ENCODE measurements at regions not wholly inside any gene's neighbourhood (a gene's known extent, or its start where the extent isn't known, plus 50 kb on each side); places are given as distances from the start of the nearest gene placed in this dataset.
"Not testable (repeated sequence)": the region's sequence is repeated elsewhere in the genome, so short reads cannot be mapped to it uniquely, and the experiment has no call there.

DNA sequence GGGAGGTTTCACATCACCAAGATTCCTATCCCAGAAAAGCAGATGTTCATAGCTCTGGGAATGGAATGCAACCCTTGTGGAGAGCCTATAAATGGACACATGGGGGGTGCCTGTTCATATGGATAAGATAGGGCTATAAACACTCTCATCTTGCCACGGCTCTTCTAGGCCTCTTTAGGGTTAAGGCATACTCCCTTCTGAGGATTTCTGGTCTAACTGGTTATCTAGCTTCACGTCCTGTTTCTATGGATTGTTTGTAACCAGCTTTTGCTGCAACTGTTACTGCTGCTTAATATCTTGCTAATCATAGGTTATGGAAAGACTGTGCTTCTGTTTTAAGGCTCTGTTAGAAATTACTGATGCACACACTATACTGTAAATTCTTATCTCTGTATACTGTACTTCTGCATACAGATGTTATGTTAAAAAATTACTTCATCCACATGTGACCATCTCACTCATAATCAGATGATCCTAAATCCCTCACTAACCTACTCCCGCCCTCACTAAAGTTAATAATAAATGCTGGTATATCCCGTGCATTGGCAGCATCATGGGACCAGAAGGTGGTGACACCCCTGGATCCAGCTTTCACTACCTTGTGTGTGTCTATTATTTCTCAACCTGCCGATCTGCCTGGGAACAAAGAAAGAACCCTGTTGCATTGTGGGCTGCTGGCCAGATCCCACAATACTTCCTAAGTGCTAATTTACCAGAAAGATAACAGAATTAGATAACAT is 68.7 kb downstream of the PRKAB2 start:
- DNase-seq, result not testable (repeated sequence)

DNA sequence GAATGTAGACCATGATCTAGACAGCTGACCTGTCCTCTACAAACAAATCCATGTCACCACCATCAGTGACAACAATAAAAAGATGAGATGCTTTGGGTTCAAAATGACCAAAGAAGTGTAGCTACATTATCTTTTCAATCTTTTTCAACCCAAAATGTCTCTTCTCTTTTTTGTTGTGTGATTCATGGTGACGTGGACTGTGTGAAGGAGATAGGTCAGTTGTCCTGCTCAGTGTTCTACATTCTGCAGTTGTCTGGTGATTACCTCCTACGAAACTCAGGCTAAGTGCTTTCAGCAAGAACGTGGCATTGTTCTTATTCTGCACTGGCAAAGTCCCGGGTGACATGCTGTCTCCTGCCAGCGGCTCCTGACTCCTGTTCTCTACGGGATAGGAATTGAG is 73.1 kb downstream of the PRKAB2 start:
- DNase-seq, result no peak

DNA sequence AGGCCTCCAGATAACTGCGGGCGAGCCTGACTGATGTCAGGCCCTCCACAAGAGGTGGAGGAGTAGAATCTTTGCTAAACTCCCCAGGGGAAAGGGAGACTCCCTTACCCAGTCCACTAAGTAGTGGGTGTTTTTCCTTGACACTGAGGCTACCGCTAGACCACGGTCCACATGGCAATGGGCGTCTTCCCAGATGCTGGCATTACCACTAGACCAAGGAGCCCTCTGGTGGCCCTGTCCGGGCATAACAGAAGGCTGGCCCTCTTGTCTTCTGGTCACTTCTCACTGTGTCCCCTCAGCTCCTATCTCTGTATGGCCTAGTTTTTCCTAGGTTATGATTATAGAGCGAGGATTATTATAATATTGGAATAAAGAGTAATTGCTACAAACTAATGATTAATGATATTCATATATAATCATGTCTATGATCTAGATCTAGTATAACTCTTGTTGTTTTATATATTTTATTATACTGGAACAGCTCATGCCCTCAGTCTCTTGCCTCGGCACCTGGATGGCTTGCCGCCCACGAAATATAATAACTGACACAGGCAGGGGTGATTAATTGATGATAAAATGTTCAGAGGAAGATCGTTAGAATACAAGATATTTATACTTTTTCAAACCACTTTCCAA is 73.8 kb downstream of the PRKAB2 start:
- DNase-seq, result not testable (repeated sequence)

DNA sequence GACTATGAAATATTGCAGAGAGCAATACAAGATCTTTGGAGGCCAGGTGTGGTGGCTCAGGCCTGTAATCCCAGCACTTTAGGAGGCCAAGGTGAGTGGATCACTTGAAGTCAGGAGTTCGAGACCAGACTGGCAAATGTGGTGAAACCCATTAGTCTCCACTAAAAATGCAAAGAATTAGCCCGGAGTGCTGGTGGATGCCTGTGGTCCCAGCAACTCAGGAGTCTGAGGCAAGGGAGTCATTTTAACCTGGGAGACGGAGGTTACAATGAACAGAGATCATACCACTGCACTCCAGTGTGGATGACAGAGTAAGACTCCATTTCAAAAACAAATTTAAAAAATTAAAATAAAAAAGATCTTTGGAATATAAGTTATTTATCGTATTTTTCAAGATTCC is 76.6 kb downstream of the PRKAB2 start:
- no peak for DNase-seq

DNA sequence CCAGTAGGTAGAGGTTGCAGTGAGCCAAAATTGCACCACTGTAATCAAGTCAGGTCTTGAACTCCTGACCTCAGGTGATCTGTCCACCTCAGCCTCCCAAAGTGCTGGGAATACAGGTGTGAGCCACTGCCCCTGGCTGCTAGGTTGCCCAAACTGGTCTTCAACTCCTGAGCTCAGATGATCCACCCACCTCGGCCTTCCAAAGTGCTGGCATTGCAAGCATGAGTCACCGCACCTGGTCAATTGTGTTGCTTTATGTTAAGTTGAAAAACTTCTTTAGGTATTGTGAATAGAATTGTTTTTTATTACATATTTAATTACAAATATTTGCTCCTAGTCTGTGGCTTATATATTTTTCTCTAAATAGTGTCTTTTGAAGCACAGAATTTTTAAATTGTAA is 80.5 kb downstream of the PRKAB2 start:
- DNase-seq, result no peak

DNA sequence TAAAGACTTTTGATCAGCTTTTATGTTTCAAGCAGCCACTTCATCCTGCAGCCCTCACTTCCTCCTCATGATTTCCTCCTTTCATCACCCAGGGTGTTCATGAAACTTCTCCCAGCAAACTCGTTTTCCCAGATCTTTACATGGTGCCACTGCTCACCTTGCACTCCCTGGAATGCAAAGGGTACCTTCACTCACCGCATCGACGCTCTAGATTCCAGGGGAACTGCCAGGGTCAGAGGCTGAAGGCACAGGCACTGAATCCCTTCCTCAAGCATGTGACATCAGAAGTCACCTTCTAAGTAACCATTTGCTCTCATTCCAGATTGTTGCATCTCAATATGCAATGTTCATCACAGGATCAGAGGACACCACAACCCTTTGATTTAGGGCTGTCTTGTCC is 82.8 kb downstream of the PRKAB2 start:
- DNase-seq, result no peak

DNA sequence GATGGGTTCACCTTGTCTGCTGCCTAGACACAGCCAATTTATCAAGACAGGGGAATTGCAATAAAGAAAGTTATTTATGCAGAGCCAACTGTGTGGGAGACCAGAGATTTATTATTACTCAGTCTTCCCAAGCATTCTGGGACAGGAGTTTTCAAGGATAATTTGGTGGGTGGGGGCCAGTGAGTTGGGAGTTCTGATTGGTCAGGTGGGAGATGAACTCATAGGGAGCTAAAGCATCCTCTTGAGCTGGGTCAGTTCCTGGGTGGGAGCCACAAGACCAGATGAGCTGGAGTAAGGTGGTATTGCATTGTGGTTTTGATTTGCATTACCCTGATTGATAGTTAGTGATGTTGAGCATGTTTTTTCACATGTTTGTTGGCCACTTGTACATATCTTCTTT is 86.1 kb downstream of the PRKAB2 start:
- no peak for DNase-seq

DNA sequence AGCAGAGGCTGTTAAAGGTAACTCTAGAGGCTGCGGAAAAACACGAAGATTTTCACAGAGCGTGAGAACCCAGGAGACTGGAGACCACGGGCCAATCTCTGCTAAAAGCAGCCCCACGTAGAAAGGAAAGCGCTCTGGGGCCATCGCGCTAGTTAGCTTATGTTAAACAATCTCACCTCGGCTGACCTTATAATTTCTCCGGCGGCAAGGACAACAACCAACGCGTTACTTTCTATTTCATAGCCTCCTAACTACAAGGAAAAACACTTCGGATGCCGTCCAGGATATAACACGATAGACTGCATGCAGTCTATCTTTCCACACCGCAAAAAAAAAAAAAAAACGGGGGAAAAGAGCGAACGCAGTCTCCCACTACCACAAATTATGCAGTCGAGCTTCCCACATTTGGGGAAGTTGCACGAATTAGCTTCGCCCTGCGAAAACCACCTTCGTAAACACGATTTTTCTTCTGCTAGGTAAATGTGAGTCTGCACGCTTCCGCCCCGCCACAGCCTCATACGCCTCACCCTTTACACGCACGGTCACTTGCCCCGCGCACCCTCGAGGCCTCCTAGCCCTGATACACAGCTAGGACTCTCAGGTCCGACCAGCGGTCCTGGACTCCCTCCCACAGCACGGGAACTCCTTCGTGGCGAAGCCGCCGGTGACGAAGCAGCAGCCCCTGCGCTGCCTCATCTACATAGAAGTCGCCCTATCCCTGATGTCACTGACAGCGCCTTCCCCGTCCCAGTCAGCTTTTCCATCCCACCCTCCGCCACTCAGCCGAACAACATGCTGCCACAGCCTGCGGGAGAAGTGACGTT is 87.8 kb downstream of the PRKAB2 start:
- peak; percentile 49 for DNase-seq

DNA sequence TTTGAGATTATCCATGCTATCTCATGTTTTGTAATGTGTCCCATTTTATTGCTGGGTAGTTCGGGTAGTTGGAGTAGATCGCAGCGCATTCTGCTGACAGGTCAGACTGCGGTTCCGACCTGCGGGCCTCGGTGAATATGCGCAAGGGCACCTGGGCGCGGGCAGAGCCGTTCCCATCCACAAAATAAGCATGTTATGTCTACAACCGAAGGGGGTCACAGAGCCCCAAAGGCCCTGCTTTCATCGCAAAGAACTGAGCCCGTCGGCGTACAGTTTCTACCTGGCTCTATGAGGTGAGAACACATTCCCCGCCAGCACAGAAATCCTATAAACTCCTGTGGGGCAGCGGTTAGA is 88.4 kb downstream of the PRKAB2 start:
- no peak for DNase-seq

DNA sequence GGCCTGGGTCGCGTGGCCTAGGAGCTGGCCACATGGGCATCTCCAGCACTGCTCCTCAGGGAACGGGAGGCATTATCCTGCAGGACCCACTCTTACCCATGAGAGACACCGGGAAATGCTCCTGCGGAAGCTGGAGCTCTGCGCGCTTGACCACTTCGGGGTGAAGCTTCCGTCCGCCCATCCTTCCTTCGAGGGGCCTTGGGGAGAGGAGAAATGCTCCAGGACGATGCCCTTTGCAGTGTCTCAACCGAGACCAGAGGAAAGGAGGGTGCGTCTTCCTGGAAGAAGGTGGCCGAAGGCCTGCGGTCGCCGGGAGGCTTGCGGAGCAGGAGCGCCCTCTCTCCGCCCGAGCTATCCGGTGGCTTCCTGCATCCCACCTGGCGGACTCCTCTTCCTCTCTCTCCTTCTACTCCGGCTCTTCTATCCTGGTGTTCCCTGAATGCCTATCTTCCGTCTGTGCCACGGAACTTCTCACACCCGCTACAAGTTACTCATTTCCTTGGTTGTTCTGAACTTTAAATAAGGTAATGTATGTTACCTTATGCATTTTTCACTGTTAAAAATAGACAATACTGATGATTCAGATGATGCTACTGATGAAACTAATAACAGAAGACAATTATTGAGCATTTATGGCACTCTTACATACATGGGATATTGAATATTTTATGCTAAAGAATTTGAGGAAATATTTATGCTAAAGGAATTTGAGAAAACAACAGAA is 91.4 kb downstream of the PRKAB2 start:
- no peak for DNase-seq

DNA sequence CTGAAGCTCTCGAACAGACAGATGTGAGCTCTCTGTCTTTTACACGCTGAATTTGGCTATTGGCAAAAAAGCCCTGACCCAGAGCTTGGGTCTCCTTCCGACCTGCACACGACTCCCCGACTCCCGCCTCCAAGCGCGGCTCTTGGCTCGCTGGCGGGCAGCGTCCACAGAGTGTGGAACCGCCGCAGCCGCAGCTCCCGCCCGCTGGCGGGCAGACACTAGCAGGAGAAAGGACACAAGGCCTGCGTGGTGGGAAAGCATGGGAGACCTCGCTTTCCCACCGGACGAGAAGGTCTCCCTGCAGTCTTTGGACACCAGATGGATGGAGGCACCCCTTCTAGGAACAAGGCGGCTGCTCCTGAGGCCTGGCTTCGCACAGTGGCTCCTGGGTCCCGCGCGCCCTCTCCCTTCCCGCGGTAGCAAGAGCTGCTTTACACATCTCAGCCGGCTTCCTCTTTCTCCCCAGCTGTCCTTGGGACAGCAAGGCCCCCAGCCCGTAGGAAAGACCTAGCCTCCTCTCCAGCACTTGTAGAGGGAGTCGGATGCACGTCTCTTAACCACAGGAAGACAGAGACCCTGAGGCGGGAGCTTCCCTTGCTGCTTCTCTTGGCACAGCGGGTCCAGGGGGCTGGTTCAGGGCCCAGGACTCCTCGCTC is 92.1 kb downstream of the PRKAB2 start:
- DNase-seq, result no peak

DNA sequence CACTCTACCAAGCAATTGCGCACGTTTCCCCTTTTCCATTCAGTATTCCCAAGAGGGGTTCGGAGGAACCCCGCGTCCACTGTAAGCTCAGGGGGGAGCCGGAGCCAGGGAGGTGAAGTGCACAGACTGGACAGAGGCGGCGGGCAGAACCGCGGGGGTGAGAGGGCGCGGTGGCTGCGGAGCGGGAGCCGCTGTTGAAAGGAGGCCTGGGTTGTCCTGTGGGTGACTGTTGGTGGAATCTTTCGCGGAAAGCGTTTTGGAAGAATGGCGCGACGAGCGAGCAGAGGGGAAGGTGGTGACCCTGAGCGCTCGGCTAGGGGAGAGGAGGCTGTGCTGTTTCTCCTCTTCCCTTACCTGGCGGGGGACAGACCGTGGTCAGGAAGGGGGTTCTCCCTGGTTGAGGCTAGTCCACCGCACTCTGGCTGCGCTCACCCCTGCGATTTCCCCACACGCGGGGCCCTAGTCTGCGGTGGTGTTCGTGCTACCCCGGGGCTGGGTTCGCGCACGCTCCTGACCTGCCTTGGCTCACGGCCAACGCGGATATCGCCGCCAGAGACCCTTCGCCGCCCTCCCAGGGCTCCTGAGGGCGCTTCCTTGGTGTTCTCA is 92.8 kb downstream of the PRKAB2 start:
- DNase-seq, result no peak

DNA sequence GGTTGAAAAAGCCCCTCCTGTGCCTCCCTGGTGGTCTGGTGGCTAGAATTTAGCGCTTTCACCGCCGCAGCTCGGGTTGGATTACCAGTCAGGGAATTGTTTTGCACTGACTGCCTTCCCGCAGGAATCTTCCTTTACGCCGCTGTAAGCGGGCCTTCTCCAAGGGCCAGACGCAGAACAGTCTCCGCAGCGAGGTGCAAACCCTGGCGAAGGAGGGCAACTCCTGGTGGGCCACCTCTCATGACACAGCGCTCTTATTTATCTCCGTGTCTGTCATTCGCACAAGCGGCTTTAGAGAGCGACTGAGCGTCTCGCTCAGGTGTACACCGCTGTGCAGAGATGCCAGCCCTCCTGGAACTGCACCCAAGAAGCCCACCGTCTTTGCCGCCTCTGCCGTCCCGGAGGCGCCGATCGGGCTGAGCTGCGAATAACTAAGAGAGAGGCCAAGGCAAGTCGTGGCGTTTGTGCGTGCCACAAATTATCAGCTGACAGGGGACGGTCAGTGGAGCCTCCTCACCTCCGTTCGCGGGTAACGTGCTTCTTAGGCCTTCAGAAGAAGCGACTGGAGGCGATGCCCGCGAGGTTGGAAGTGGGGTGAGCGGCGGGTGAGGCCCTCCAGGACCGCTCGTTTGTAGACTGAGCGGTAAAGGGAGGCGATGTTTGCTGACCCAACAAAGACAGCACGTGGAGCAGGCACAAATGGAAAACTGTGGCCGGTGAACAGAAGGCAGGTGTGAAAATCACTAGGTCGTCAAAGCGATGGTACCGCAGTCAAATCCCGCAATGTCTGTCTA is 93.5 kb downstream of the PRKAB2 start:
- no peak for DNase-seq

DNA sequence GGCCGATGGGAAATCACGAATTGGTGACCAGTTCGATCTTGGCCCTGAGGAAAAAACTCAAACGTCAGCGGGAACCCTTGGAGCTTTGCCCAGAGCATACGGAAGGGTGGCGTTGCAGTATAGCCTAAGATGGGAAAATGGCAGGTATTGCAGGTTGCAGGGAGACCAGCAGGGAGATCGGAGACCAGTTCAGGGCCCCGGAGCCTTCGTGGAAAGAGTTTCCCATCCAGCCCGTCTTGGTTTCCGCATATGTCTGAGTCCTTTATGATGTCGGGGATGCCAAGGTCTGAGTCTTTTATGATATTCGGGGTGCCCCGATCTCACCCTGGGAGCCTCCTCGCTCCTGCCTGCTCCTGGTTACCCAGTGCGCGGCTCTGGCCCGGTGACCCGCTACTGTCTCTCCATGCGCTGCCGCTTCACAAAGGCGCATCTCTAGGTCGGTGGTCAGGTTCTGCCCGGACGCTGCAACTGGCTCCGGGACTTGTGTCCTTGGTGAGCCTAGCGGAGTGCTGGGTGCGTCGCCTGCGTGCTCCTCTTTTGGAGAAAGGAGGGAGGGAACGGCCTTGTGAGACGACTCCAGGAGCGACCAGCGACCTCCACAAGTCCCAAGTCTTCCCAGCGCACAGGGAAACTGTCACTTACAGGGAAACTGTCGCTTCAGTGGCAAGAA is 94.2 kb downstream of the PRKAB2 start:
- no peak for DNase-seq

DNA sequence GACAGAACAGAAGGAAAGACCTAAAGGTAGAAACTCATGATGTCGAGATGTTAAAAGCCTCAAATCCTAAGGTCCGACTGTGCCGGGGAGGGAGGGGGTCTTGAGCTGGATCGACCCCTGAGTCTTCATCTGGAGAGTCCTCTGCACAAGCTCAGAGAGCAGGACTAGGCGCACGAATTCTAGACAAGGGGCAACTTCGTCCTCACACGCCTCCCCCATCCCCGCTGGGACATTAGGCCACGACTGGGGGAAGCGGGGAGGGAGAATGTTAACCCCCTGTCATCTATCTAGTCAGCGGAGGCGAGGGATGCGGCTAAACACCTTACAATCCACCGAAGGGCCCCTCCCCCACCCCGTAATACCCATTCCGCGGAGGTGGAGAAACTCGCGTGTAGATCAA is 94.7 kb downstream of the PRKAB2 start:
- no peak for DNase-seq

DNA sequence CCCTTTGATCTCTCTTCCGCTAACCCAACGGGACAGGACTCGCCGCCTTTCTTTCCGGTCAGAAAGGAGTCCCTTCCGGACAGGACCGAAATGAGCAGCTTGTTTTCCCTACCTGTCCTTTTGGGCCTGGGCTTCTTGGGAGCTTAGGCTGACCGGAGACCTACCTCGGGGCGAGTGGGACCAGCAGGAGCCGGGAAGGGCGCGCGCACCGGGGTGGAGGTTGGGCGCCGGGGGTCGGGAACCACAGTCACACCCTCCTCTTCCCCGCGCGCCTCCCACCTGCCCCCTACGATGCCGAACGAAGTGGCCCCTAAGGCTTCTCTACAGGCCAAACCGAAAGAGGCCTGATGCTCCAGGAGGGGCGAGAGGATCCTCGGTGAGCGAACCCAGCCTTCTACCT is 95.2 kb downstream of the PRKAB2 start:
- DNase-seq, result no peak

DNA sequence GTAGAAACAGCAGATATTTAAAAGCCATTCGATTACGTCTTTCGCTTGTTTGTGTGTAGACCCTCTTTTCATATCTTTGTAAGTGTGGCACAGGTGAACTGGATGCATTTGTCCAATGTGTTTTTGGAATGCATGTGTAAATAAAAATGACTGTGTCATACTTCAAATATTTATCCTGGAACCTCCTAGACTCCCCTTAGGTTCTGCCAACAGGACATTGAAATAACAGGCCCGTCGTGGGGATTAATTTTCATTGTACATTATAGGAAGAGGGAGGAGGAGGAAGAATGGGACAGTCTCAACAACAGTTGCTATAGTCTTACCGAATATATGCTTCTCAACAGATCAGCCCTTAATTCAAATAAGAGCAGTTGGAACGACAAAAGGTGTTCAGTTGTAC is 95.8 kb downstream of the PRKAB2 start:
- no peak for DNase-seq

DNA sequence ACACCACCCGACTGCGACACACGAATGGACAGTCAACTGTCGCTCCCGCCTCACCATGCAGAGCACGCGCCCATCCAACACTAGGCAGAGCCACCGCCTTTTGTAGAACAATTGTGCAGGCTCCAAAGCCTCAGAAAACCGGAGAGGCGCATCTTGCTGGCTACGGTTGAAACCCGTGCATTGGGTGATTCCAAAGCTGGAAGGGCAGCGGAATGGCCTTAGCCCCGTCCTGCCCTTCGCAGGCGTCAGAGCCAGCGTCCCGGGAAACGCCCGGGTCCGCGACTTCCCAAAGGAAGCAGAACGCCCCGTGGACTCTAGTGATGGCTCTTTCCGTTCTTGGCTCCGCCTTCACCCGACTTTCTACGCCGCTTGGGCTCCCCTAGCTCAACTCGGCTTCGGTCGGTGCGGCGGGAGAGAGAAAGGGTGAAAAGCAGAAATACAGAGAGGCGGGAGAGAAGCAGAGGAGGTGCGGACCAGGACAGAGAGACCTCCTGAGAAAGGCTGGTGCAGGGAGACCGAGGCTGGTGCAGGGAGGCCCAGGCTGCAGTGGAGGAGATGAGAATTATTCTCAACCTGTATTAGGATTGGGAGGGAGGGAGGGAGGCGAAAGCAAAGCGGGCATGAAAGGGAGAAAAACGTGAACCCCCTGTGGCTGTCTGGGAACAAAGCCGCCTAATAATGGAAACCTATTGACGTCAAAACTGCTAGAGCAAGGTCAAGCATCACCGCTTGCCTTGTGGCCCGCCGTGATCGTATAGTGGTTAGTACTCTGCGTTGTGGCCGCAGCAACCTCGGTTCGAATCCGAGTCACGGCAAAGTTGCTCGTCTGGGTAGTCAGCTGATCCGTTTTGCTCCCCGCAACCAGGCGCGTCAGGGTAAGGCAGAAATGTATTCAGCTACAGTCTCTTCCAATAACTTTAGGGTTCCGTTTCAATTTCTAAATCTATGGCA is 99.5 kb downstream of the PRKAB2 start:
- DNase-seq, result no peak

DNA sequence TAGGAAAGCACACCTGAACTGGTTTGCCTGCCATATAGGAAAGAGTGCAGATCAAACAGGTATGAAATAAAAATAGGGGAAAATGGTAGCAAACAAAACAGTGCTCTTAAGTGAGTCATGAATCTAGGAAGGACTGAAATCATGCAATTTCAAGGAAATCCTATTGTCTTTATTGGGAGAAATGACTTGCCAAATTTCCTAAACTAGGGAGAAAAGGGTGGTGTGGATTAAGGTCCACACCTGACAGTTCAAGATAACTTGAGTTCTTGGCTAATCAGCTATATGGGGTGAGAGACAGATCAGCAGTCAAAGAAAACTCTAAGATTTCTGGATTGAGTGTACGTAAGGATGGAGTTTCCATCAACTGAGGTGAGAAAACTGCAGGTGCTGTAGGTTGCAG is 101.1 kb downstream of the PRKAB2 start:
- DNase-seq, result no peak

DNA sequence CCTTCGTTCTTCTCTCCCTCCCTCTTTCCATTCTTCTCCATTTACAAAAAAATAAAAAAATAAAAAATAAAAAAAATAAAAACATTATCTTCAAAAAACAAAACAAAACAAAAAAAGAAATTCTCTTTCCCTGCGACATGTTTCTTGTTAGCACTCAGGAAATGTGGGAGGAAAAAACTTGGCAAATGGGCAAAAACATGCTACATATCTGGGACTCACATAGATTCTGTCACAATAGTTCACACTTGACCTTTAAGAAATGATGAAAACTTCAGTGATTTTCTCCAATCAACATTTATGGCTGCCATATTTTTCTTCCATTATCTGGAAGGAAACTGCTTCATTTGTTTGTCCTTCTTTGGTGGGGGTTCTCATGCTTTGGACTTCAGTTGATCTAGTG is 109.3 kb downstream of the PRKAB2 start:
- DNase-seq, result no peak

All from CD4-positive, alpha-beta T cell treated with Interleukin-17A for 4 hours (primary cell).